ENCODE measurements at regions not wholly inside any gene's neighbourhood (a gene's known extent, or its start where the extent isn't known, plus 50 kb on each side); places are given as distances from the start of the nearest gene placed in this dataset.

DNA sequence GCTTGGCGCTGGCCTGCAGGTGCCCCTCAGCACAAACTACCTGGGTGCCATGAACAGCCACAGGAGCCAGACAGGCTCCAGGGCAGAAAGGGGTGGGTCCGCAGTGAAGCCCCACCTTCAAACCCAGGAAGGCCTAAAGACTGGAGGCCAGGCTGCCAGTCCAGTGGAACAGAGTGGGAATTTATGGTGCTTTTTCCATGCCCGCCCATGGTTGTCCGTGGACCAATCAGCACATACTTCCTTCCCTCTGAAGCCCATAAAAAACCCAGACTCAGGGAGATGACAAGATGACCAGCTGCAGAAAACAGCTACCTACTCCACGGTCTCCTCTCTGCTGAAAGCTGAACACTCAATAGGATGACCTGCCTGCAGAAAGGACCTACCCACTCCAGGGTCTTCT, 275.4 kb upstream of the ADRA1B start:
- TF ChIP-seq, protein P1, sequence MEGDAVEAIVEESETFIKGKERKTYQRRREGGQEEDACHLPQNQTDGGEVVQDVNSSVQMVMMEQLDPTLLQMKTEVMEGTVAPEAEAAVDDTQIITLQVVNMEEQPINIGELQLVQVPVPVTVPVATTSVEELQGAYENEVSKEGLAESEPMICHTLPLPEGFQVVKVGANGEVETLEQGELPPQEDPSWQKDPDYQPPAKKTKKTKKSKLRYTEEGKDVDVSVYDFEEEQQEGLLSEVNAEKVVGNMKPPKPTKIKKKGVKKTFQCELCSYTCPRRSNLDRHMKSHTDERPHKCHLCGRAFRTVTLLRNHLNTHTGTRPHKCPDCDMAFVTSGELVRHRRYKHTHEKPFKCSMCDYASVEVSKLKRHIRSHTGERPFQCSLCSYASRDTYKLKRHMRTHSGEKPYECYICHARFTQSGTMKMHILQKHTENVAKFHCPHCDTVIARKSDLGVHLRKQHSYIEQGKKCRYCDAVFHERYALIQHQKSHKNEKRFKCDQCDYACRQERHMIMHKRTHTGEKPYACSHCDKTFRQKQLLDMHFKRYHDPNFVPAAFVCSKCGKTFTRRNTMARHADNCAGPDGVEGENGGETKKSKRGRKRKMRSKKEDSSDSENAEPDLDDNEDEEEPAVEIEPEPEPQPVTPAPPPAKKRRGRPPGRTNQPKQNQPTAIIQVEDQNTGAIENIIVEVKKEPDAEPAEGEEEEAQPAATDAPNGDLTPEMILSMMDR (IDR thresholded peaks at IDR 0.05; ENCODE audit: poor library complexity): no peak
- TF ChIP-seq EZH2 (IDR thresholded peaks at IDR 0.05; ENCODE audit: borderline replicate concordance) (no peak), EZH2phosphoT487 (IDR thresholded peaks at IDR 0.05; ENCODE audit: low read depth, severe bottlenecking, unreplicated experiment) (no peak)

Measured in hepatocyte (in vitro differentiated cells).